ENCODE measurements at regions not wholly inside any gene's neighbourhood (a gene's known extent, or its start where the extent isn't known, plus 50 kb on each side); places are given as distances from the start of the nearest gene placed in this dataset.

GRCh38 chr14:97395068-97395467 lies 597.9 kb downstream of the VRK1 start:
- DNase-seq (ENCODE audit: low spot score): no peak

GRCh38 chr14:97401714-97402113 lies 604.5 kb downstream of the VRK1 start:
- DNase-seq (ENCODE audit: low spot score): no peak

DNA sequence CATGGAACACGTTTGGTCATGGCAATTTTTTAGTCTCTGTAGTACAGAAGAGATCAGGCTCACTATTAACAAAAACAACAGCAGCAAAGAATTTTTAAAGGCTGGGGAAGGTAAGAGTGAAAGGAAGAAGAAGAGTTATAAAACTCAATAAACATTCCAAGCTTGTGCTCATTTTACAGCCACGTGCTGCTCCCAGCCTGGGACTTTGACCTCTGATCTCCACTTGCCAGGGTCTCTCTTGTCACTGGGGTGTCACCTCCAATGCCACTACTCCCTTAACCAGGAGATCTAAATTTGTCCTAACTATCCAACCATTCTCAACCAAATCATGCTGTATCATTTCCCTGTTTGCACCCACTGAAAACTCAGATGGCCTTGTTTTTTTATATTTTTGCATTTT lies 605.1 kb downstream of the VRK1 start:
- no peak for DNase-seq (ENCODE audit: low spot score)

- DNase-seq (ENCODE audit: low spot score): no peak
These were observed 610.7 kb downstream of the VRK1 start for GRCh38 chr14:97407701-97408407.

GRCh38 chr14:97408503-97408902 lies 611.3 kb downstream of the VRK1 start:
- DNase-seq (ENCODE audit: low spot score): no peak

- DNase-seq (ENCODE audit: low spot score): no peak
These were observed 612.0 kb downstream of the VRK1 start for GRCh38 chr14:97408937-97409815.

- no peak for DNase-seq (ENCODE audit: low spot score)
These were observed 613.8 kb downstream of the VRK1 start for GRCh38 chr14:97410667-97411620.

- no peak for DNase-seq (ENCODE audit: low spot score)
These were observed 614.9 kb downstream of the VRK1 start for GRCh38 chr14:97411938-97412612.

GRCh38 chr14:97413022-97413539 lies 615.9 kb downstream of the VRK1 start:
- no peak for DNase-seq (ENCODE audit: low spot score)

- DNase-seq (ENCODE audit: low spot score): no peak
These were observed 617.0 kb downstream of the VRK1 start for GRCh38 chr14:97413966-97414717.

- no peak for DNase-seq (ENCODE audit: low spot score)
These were observed 617.5 kb downstream of the VRK1 start for GRCh38 chr14:97414718-97415098.

DNA sequence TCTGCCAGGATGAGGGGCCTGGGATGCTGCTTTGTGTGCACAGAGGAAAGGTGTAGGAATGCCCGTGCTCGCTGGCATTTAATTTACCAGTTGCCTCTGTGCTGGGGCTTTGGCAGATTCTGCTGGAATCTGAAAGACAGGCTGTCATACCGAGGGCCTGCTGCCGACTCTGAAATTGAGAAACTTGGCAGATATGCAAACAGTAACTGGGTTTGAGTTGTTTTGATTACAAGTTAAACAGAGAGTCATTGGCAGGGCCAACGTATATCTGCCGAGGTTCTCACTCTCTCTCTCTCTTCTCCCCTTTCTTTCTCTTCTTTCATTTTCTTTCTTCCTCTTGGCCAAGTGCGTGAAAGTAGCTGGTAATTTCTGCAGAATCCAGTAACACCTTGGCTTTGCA lies 618.7 kb downstream of the VRK1 start:
- no peak for DNase-seq (ENCODE audit: low spot score)

DNA sequence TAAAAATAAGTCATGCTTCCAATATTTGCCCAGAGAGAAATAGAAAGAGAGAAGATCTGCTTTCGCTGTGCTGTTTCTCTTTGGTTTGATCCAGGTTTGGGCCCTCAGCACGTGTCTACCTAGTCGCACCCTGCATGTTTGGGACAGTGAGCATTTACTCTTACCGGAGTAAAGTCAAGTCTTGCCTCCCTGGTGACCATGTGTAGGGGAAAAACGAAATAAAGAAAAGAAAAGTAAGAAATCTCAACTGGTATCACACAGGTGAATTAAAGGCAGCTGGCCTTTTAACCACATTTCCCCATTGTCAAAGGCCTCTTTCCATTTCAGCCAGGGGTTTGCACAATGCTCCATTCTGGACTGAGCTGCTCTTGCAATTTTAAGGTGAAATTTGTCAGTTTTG lies 619.4 kb downstream of the VRK1 start:
- no peak for DNase-seq (ENCODE audit: low spot score)

DNA sequence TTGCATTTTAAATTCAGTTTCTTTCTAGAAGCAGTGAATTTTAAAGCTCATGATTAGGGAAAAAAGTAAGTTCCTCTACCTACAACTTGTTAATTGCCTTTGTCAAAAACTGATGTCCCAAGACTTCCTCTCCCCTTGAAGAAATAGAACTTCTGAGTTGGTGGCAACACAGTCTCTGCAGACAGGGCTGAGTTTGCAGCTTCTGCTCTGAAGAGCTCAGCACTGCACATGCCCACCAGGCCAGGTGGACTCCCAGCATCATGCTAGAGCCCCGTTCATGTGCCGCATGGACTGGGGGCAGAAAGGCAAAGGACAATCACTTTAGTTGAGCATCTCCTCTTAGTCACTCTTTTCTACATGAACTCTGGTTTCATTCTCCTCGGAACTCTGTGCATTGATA lies 620.1 kb downstream of the VRK1 start:
- DNase-seq (ENCODE audit: low spot score): no peak

DNA sequence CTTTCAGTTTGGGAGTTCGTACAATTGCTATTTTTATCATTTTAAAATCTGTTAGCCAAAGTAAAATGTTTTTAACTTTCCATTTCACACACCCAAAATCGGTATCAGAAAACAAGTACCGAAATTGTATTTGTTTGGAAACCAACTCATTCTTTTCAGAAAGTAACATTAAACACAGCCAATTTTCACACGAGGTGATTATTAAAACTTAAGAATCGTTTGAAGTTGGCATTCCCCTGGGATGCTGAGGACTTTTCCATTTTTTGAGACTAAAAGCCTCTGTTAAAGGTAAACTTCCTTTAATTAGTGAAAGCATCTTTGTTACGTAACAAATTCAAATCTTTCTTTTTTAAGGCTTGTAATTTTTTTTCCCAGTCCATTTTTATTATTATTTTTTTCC lies 623.0 kb downstream of the VRK1 start:
- DNase-seq (ENCODE audit: low spot score): no peak

DNA sequence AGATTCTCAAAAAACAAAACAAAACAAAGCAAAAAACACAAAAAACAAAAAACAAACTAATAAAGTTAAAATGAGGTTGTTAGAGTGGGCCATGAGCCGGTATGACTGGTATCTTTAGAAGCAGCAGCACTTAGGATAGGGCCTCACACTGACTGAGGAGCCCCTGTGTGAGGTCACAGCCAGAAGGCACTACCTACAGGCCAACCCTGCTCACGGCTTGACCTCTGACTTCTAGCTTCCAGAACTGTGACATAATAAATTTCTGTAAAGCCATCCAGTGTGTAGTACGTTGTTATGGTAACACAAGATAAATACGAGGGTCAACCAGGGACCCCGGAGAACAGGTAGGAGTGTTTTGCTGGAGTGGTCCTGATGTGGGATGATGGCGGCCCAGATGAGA lies 629.6 kb downstream of the VRK1 start:
- no peak for DNase-seq (ENCODE audit: low spot score)

DNA sequence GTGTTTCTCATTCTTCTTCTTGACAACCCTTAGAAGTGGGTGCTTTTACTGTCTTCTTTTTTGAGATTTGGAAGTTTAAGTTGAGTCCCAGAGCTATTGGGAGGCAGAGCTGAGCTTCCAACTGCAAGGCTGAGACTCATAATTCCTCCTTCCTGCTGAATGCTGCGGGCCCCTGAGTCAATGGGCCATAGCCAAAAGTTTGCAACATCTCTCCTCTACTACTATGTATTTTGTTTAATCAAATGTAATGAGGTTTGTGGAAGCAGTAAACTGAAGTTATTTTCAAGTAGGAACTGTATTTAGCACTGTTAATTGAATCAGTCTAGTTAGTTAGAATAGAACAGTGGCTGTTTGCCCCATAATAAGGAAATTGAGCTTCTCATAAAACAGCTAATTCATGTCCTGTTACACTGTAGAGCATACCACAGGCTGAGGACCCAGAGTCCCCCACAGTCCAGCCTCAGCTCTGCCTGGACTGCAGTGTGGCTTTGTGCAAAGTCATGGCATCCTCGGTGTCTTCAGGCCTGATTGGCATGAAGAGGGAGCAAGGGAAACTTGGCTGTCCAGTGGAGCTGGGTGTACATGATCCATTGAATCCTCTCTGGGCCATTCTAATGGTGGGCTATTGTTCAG lies 631.7 kb downstream of the VRK1 start:
- DNase-seq (ENCODE audit: low spot score): no peak

- DNase-seq (ENCODE audit: low spot score): no peak
These were observed 635.4 kb downstream of the VRK1 start for GRCh38 chr14:97432586-97432985.

- no peak for DNase-seq (ENCODE audit: low spot score)
These were observed 644.7 kb downstream of the VRK1 start for GRCh38 chr14:97441740-97442362.

DNA sequence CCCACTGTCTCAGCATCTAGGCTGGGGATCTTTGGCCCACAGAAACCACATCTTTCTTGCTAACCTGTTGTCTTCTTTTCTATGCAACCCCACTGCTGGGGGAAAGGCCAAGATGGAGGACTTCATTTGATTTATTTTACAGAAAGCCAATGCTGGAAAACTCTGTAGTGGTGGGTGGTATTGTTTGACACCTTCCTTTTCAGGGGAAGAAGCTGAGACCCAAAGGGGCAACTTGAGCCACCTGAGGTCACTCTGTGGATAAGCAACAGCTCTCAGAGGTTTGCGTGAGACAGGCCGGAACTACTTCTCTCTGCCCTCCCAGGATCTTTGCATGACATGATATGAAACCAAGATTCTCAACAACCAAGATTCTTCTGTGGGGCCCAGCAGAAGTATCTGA lies 645.2 kb downstream of the VRK1 start:
- DNase-seq (ENCODE audit: low spot score): no peak
